OCI-LY3 (cell line): ENCODE measurements at regions not wholly inside any gene's neighbourhood (a gene's known extent, or its start where the extent isn't known, plus 50 kb on each side); places are given as distances from the start of the nearest gene placed in this dataset.
A peak's percentile ranks its signal among the peaks of the same experiment; 100 is the strongest.

Experiments
- H2AFZ ChIP-seq: fragments of 200-600, 300-600 bp; shearing (Covaris generic); 2 replicates; pipeline ENCODE4 v1.6.0; 2014; ENCODE audit warnings: antibody characterized with exemption, low read depth, low read length
- H3K27ac ChIP-seq: fragments of 200-600, 300-600 bp; sonication (generic); 2 replicates; pipeline ENCODE4 v1.5.1; 2014; ENCODE audit warnings: mild to moderate bottlenecking, low read length, moderate library complexity, mixed read lengths
- H3K27me3 ChIP-seq: fragments of 200-600, 300-600 bp; sonication (generic); 2 replicates; pipeline ENCODE4 v1.6.1; 2014; ENCODE audit warnings: low read depth, low read length, mixed read lengths
- H3K36me3 ChIP-seq: fragments of 200-600, 300-600 bp; sonication (generic); replicated peaks from 2 replicates; pipeline ENCODE3; 2014; ENCODE audit warnings: low read depth, low read length, mixed read lengths
- H3K4me1 ChIP-seq: fragments of 300-600, 200-600 bp; sonication (generic); 2 replicates; pipeline ENCODE4 v1.6.1; 2014; ENCODE audit warnings: low read length, mixed read lengths
- H3K4me2 ChIP-seq: fragments of 200-600, 300-600 bp; sonication (generic); 2 replicates; pipeline ENCODE4 v1.6.1; 2014; ENCODE audit warnings: low read length, mixed read lengths
- H3K4me3 ChIP-seq: fragments of 300-600, 200-600 bp; sonication (generic); 2 replicates; pipeline ENCODE4 v1.5.1; 2014; ENCODE audit warnings: antibody characterized with exemption, mild to moderate bottlenecking, low read length, moderate library complexity
- H3K79me2 ChIP-seq: fragments of 300-600, 200-600 bp; shearing (Covaris generic); 2 replicates; pipeline ENCODE4 v1.6.1; 2014; ENCODE audit warnings: mild to moderate bottlenecking, low read length, mixed read lengths
- H3K9ac ChIP-seq: fragments of 300-600, 200-600 bp; shearing (Covaris generic); 2 replicates; pipeline ENCODE4 v1.6.0; 2014; ENCODE audit warnings: mild to moderate bottlenecking, low read length, moderate library complexity
- H3K9me3 ChIP-seq: fragments of 200-600, 300-600 bp; shearing (Covaris generic); 2 replicates; pipeline ENCODE4 v1.6.1; 2014; ENCODE audit warnings: low read length, mixed read lengths; ENCODE audit not compliant: insufficient read depth
- H4K20me1 ChIP-seq: fragments of 200-600, 300-600 bp; sonication (generic); 2 replicates; pipeline ENCODE4 v1.6.1; 2016; ENCODE audit warnings: low read length, mixed read lengths; ENCODE audit not compliant: insufficient read depth
- CTCF ChIP-seq: fragments of 200-600, 300-600 bp; sonication (generic); IDR thresholded peaks from 2 replicates; pipeline ENCODE4 v1.5.1; 2014; ENCODE audit warnings: antibody characterized with exemption, low read length, low read depth
- EZH2phosphoT487 ChIP-seq: fragments of 200-600 bp; shearing (Covaris generic); IDR thresholded peaks from 2 replicates; pipeline ENCODE4 v1.6.1; 2018; ENCODE audit warnings: antibody characterized with exemption, mixed run types, low read depth

GRCh38 chr3:159782724-159783421 lies 205.8 kb upstream of the IL12A start:
- Histone ChIP-seq H3K79me2 (no peaks in the 10 kb centered on the region), H3K4me3 (no peak overlapping the region), H3K4me1 (peaks cover 3% of the 10 kb centered on the region; the same call in 1 of the 2 replicates), H3K9ac (no peak overlapping the region), H4K20me1 (no peaks in the 10 kb centered on the region), H3K4me2 (no peak overlapping the region), H3K27me3 (peaks cover 20% of the 10 kb centered on the region), H3K9me3 (no peaks in the 10 kb centered on the region), H3K36me3 (no peaks in the 10 kb centered on the region), H2AFZ (no peak overlapping the region), H3K27ac (no peak overlapping the region)
- TF ChIP-seq EZH2phosphoT487 (no peak), CTCF (no peak)

GRCh38 chr3:159783780-159784742 lies 204.6 kb upstream of the IL12A start:
- H3K79me2 ChIP-seq = no peaks in the 10 kb centered on the region
- H3K4me1 ChIP-seq = peaks cover 3% of the 10 kb centered on the region; the same call in 1 of the 2 replicates
- H3K9me3 ChIP-seq = no peaks in the 10 kb centered on the region
- peak overlapping the region; percentile 27 for H3K4me3 ChIP-seq
- peaks cover 20% of the 10 kb centered on the region for H3K27me3 ChIP-seq
- TF ChIP-seq EZH2phosphoT487 (no peak), CTCF (no peak)
- H3K36me3 ChIP-seq = no peaks in the 10 kb centered on the region
- no peak overlapping the region for H2AFZ ChIP-seq
- no peaks in the 10 kb centered on the region for H4K20me1 ChIP-seq
- H3K27ac ChIP-seq = no peak overlapping the region
- no peak overlapping the region for H3K9ac ChIP-seq
- peak overlapping the region; percentile 42 for H3K4me2 ChIP-seq

- H3K4me1 ChIP-seq = peaks cover 10% of the 10 kb centered on the region
- H3K27ac ChIP-seq = no peak overlapping the region
- H3K9ac ChIP-seq = no peak overlapping the region
- no peak overlapping the region for H2AFZ ChIP-seq
- no peak overlapping the region for H3K4me3 ChIP-seq
- no peak overlapping the region for H3K4me2 ChIP-seq
- H4K20me1 ChIP-seq = no peaks in the 10 kb centered on the region
- no peaks in the 10 kb centered on the region for H3K36me3 ChIP-seq
- peaks cover 20% of the 10 kb centered on the region for H3K27me3 ChIP-seq
- no peaks in the 10 kb centered on the region for H3K79me2 ChIP-seq
- no peaks in the 10 kb centered on the region for H3K9me3 ChIP-seq
- TF ChIP-seq EZH2phosphoT487 (no peak), CTCF (no peak)
These were observed 203.3 kb upstream of the IL12A start for GRCh38 chr3:159785273-159785708.
